CD14-positive monocyte (primary cell): ENCODE measurements at regions not wholly inside any gene's neighbourhood (a gene's known extent, or its start where the extent isn't known, plus 50 kb on each side); places are given as distances from the start of the nearest gene placed in this dataset.

Experiments used
- DNase-seq, 3 donors: peaks; one replicate each; pipeline ENCODE4 v3.0.0-alpha.2; 2011 to 2022
- H2AFZ ChIP-seq: 2 replicates; pipeline ENCODE4 v1.6.0; 2012; ENCODE audit warnings: mild to moderate bottlenecking, low read depth, low read length, inconsistent platforms; ENCODE audit not compliant: insufficient read depth, poor library complexity, severe bottlenecking
- H3K27ac ChIP-seq, 2 donors: 1 replicate in 1 of 2; 2 replicates in 1 of 2; pipeline ENCODE4 v1.5.1; 2012 to 2013; ENCODE audit warnings: low read length in 2 of 2, control low read depth in 1 of 2, inconsistent platforms in 1 of 2, low read depth in 1 of 2, mild to moderate bottlenecking in 1 of 2
- H3K27me3 ChIP-seq, 2 donors: one replicate each; pipeline versions ENCODE4 v1.6.0 to v1.6.1; 2011 to 2013; ENCODE audit warnings: low read length in 2 of 2; ENCODE audit not compliant: control insufficient read depth in 2 of 2, insufficient read depth in 2 of 2
- H3K36me3 ChIP-seq, 2 donors: replicated peaks in 1 of 2; 1 replicate in 1 of 2; 2 replicates in 1 of 2; pipeline versions ENCODE4 v1.5.1 to v1.6.1; 2012 to 2013; ENCODE audit warnings: low read length in 2 of 2, control low read depth in 1 of 2, inconsistent platforms in 1 of 2, mild to moderate bottlenecking in 1 of 2; ENCODE audit not compliant: insufficient read depth in 2 of 2, control insufficient read depth in 1 of 2
- H3K4me1 ChIP-seq, 2 donors: 1 replicate in 1 of 2; 2 replicates in 1 of 2; pipeline versions ENCODE4 v1.5.1 to v1.6.1; 2012 to 2013; ENCODE audit warnings: low read length in 2 of 2, control low read depth in 1 of 2, inconsistent platforms in 1 of 2, mild to moderate bottlenecking in 1 of 2, moderate library complexity in 1 of 2; ENCODE audit not compliant: insufficient read depth in 2 of 2, control insufficient read depth in 1 of 2
- H3K4me2 ChIP-seq: replicated peaks from 2 replicates; pipeline ENCODE3; 2012; ENCODE audit warnings: low read length, moderate library complexity, mild to moderate bottlenecking; ENCODE audit not compliant: poor library complexity, severe bottlenecking; ENCODE audit errors: extremely low read depth
- H3K4me3 ChIP-seq, 3 experiments: fragments of 200-600 bp in 1 of 3; sonication (generic) in 1 of 3; replicated peaks in 1 of 3; 1 replicate in 2 of 3; 2 replicates in 1 of 3; pipeline ENCODE4 v1.5.1; 2011 to 2013; ENCODE audit warnings: low read length in 3 of 3, mild to moderate bottlenecking in 3 of 3, control low read depth in 2 of 3, low read depth in 2 of 3, inconsistent platforms in 1 of 3, moderate library complexity in 1 of 3
- H3K79me2 ChIP-seq: 2 replicates; pipeline ENCODE4 v1.6.0; 2012; ENCODE audit warnings: mild to moderate bottlenecking, control low read depth, inconsistent platforms, low read length, moderate library complexity; ENCODE audit not compliant: insufficient read depth
- H3K9ac ChIP-seq: 2 replicates; pipeline ENCODE4 v1.6.0; 2017; ENCODE audit warnings: low read length, mild to moderate bottlenecking; ENCODE audit not compliant: insufficient read depth, poor library complexity, severe bottlenecking
- H3K9me3 ChIP-seq, 2 donors: replicated peaks in 1 of 2; 1 replicate in 1 of 2; 2 replicates in 1 of 2; pipeline versions ENCODE4 v1.5.1 to v1.6.1; 2012 to 2013; ENCODE audit warnings: low read length in 2 of 2, control low read depth in 1 of 2; ENCODE audit not compliant: control insufficient read depth in 1 of 2, insufficient read depth in 1 of 2
- H4K20me1 ChIP-seq: 2 replicates; pipeline ENCODE4 v1.6.0; 2012; ENCODE audit warnings: mild to moderate bottlenecking, low read length, control low read depth, moderate library complexity; ENCODE audit not compliant: insufficient read depth
- H3K27ac Mint-ChIP-seq, 7 donors: one replicate each; pipeline ENCODE4 v1.8.0; 2020; ENCODE audit warnings: mild to moderate bottlenecking in 7 of 7, mixed read lengths in 7 of 7, moderate library complexity in 6 of 7, inconsistent platforms in 2 of 7
- H3K27me3 Mint-ChIP-seq, 3 donors: one replicate each; pipeline ENCODE4 v1.8.0; 2021 to 2022; ENCODE audit warnings: low read depth in 3 of 3, mild to moderate bottlenecking in 3 of 3, mixed read lengths in 3 of 3, moderate library complexity in 3 of 3, inconsistent platforms in 1 of 3
- H3K36me3 Mint-ChIP-seq, 2 donors: one replicate each; pipeline ENCODE4 v1.8.0; 2020; ENCODE audit warnings: mixed read lengths in 2 of 2, inconsistent platforms in 1 of 2, mild to moderate bottlenecking in 1 of 2
- H3K4me1 Mint-ChIP-seq: one replicate; pipeline ENCODE4 v1.8.0; 2020; ENCODE audit warnings: mild to moderate bottlenecking, mixed read lengths
- H3K4me3 Mint-ChIP-seq, 2 donors: one replicate each; pipeline ENCODE4 v1.8.0; 2020; ENCODE audit warnings: mild to moderate bottlenecking in 2 of 2, mixed read lengths in 2 of 2, moderate library complexity in 1 of 2
- H3K9me3 Mint-ChIP-seq, 7 donors: one replicate each; pipeline ENCODE4 v1.8.0; 2020 to 2022; ENCODE audit warnings: mixed read lengths in 7 of 7, mild to moderate bottlenecking in 6 of 7, moderate library complexity in 6 of 7, inconsistent platforms in 2 of 7
- CTCF ChIP-seq: fragments of 200-600 bp; IDR thresholded peaks from one replicate; pipeline ENCODE4 v1.8.0; 2022; ENCODE audit warnings: antibody characterized with exemption, mild to moderate bottlenecking
- WGBS: methylation state at CpG from one replicate; pipeline ENCODE4 v1.1.5; 2013; ENCODE audit warnings: missing lambda C conversion rate; ENCODE audit not compliant: insufficient coverage; 5-methylcytosine and 5-hydroxymethylcytosine counted together
- intact Hi-C, 2 donors: fragments of 100-400 bp; cut with micrococcal nuclease; formaldehyde crosslinking; loops; one replicate each; pipeline versions ENCODE4 v1.15.0 to v1.15.1; 2023

GRCh38 chr13:37934339-37935191, 65.0 kb upstream of the TRPC4 start:
- DNase-seq = no peak
- H3K27me3 Mint-ChIP-seq = peaks cover 0 to 2% (median 2%) of the 10 kb centered on the region in 3 donors
- peaks cover 0 to 8% (median 5%) of the 10 kb centered on the region in 7 donors for H3K9me3 Mint-ChIP-seq
- H3K4me2 ChIP-seq = no peak overlapping the region
- no peak for TF ChIP-seq CTCF
- H4K20me1 ChIP-seq = no peaks in the 10 kb centered on the region
- no peaks in the 10 kb centered on the region for H3K36me3 Mint-ChIP-seq
- no peak overlapping the region for H3K4me3 ChIP-seq
- peaks cover 0 to 7% of the 10 kb centered on the region in 2 donors for H3K9me3 ChIP-seq
- no peaks in the 10 kb centered on the region for H3K36me3 ChIP-seq
- H3K27me3 ChIP-seq = no peaks in the 10 kb centered on the region
- H3K27ac ChIP-seq = no peak overlapping the region
- H3K4me3 Mint-ChIP-seq = no peak overlapping the region
- no peak overlapping the region for H3K9ac ChIP-seq
- H3K4me1 ChIP-seq = no peaks in the 10 kb centered on the region
- no peak overlapping the region for H3K27ac Mint-ChIP-seq
- H3K79me2 ChIP-seq = no peaks in the 10 kb centered on the region
- 69% methylated on average over 19 of the region's 25 CpGs for WGBS
- intact Hi-C loops = no loop called here
- H2AFZ ChIP-seq = no peak overlapping the region
- H3K4me1 Mint-ChIP-seq = no peaks in the 10 kb centered on the region

- peaks cover 0 to 2% of the 10 kb centered on the region in 2 donors for H3K9me3 ChIP-seq
- no peak for TF ChIP-seq CTCF
- peaks cover 0 to 2% (median 0%) of the 10 kb centered on the region in 3 donors for H3K27me3 Mint-ChIP-seq
- intact Hi-C loops = no loop called here
- H3K4me1 Mint-ChIP-seq = no peaks in the 10 kb centered on the region
- 78% methylated on average over 4 of the region's 4 CpGs for WGBS
- no peaks in the 10 kb centered on the region for H3K36me3 Mint-ChIP-seq
- H3K27me3 ChIP-seq = no peaks in the 10 kb centered on the region
- H3K9ac ChIP-seq = no peak overlapping the region
- H3K4me3 ChIP-seq = no peak overlapping the region
- no peak for DNase-seq
- no peaks in the 10 kb centered on the region for H3K79me2 ChIP-seq
- no peak overlapping the region for H2AFZ ChIP-seq
- H3K36me3 ChIP-seq = no peaks in the 10 kb centered on the region
- H3K27ac Mint-ChIP-seq = no peak overlapping the region
- no peaks in the 10 kb centered on the region for H3K4me1 ChIP-seq
- H3K9me3 Mint-ChIP-seq = peaks cover 0 to 6% (median 3%) of the 10 kb centered on the region in 7 donors
- H4K20me1 ChIP-seq = no peaks in the 10 kb centered on the region
- H3K4me2 ChIP-seq = no peak overlapping the region
- H3K4me3 Mint-ChIP-seq = no peak overlapping the region
- H3K27ac ChIP-seq = no peak overlapping the region
These were observed 59.7 kb upstream of the TRPC4 start for GRCh38 chr13:37929308-37929707.
